IMR-90 (cell line): ENCODE measurements at regions not wholly inside any gene's neighbourhood (a gene's known extent, or its start where the extent isn't known, plus 50 kb on each side); places are given as distances from the start of the nearest gene placed in this dataset.
"Not testable (repeated sequence)": the region's sequence is repeated elsewhere in the genome, so short reads cannot be mapped to it uniquely, and the experiment has no call there.

Experiments used
- ATAC-seq: fragments of 200-7000 bp; cut with Tn5 transposase; 2 replicates; pipeline ENCODE4 v1.9.1; 2020; ENCODE audit warnings: low read depth, mild to moderate bottlenecking, moderate library complexity
- BruUV-seq: library from RNA; stranded (reverse); fragments of 400-500 nt; replicated peaks from 2 replicates; lab custom pipeline; 2021; lab: Mats Ljungman, UMichigan
- CTCF ChIA-PET: fragments of 300-600 bp; formaldehyde crosslinking; extraction: SDS; loops from one replicate; lab custom pipeline; 2021; ENCODE audit warnings: antibody characterized with exemption; lab: Yijun Ruan, JAX
- POLR2A ChIA-PET: fragments of 300-600 bp; sonication (Branson Sonifier 250); formaldehyde crosslinking; loops from one replicate; lab custom pipeline; 2022; ENCODE audit warnings: antibody characterized with exemption; ENCODE audit not compliant: unreplicated experiment; lab: Charles Lee
- DNase-seq: peaks from one replicate; pipeline ENCODE4 v3.0.0; 2013
- H2AFZ ChIP-seq: replicated peaks from 2 replicates; pipeline ENCODE3; 2013; ENCODE audit warnings: low read length, mild to moderate bottlenecking; ENCODE audit not compliant: poor library complexity
- H2AK5ac ChIP-seq: 2 replicates; pipeline ENCODE4 v1.6.1; 2013; ENCODE audit warnings: low read depth, low read length, inconsistent platforms
- H2AK9ac ChIP-seq: replicated peaks from 2 replicates; pipeline ENCODE3; 2013; ENCODE audit warnings: mild to moderate bottlenecking, low read depth, low read length, moderate library complexity; ENCODE audit not compliant: poor library complexity
- H2BK120ac ChIP-seq: 2 replicates; pipeline ENCODE4 v1.6.1; 2013; ENCODE audit warnings: low read depth, low read length, inconsistent platforms
- H2BK15ac ChIP-seq: 3 replicates; pipeline ENCODE4 v1.6.1; 2013; ENCODE audit warnings: low read depth, low read length, inconsistent platforms
- H2BK20ac ChIP-seq: 2 replicates; pipeline ENCODE4 v1.6.1; 2013; ENCODE audit warnings: low read depth, mild to moderate bottlenecking, inconsistent platforms, low read length, moderate library complexity
- H2BK5ac ChIP-seq: 2 replicates; pipeline ENCODE4 v1.6.1; 2013; ENCODE audit warnings: mild to moderate bottlenecking, low read depth, low read length, inconsistent platforms; ENCODE audit not compliant: poor library complexity, severe bottlenecking
- H3K14ac ChIP-seq: replicated peaks from 2 replicates; pipeline ENCODE4 v1.6.1; 2013; ENCODE audit warnings: low read depth, low read length, inconsistent platforms
- H3K18ac ChIP-seq: 2 replicates; pipeline ENCODE4 v1.6.1; 2013; ENCODE audit warnings: low read depth, low read length, control low read depth
- H3K23ac ChIP-seq: 2 replicates; pipeline ENCODE4 v1.6.1; 2013; ENCODE audit warnings: low read depth, low read length, inconsistent platforms
- H3K27ac ChIP-seq: 2 replicates; pipeline ENCODE4 v1.5.1; 2013; ENCODE audit warnings: mild to moderate bottlenecking, control low read depth, low read length; ENCODE audit not compliant: insufficient read depth
- H3K27me3 ChIP-seq: 2 replicates; pipeline ENCODE4 v1.6.1; 2013; ENCODE audit warnings: low read length; ENCODE audit not compliant: control insufficient read depth, insufficient read depth
- H3K36me3 ChIP-seq: 2 replicates; pipeline ENCODE4 v1.6.1; 2013; ENCODE audit warnings: low read length, mixed read lengths; ENCODE audit not compliant: control insufficient read depth, insufficient read depth
- H3K4ac ChIP-seq: 2 replicates; pipeline ENCODE4 v1.6.1; 2013; ENCODE audit warnings: low read depth, low read length, inconsistent platforms
- H3K4me1 ChIP-seq: 2 replicates; pipeline ENCODE4 v1.6.1; 2013; ENCODE audit warnings: low read length, mixed read lengths; ENCODE audit not compliant: control insufficient read depth, insufficient read depth
- H3K4me2 ChIP-seq: 2 replicates; pipeline ENCODE4 v1.6.1; 2013; ENCODE audit warnings: low read depth, mild to moderate bottlenecking, control low read depth, low read length, moderate library complexity
- H3K4me3 ChIP-seq: 2 replicates; pipeline ENCODE4 v1.5.1; 2013; ENCODE audit warnings: low read depth, mild to moderate bottlenecking, control low read depth, low read length, moderate library complexity; ENCODE audit not compliant: insufficient read depth
- H3K56ac ChIP-seq: 2 replicates; pipeline ENCODE4 v1.6.1; 2013; ENCODE audit warnings: low read length, inconsistent platforms; ENCODE audit not compliant: insufficient read depth; ENCODE audit errors: extremely low read depth
- H3K79me1 ChIP-seq, 2 experiments: 2 replicates each; pipeline ENCODE4 v1.6.1; 2013; ENCODE audit warnings: low read length in 2 of 2, inconsistent platforms in 1 of 2, low read depth in 1 of 2
- H3K9ac ChIP-seq: 2 replicates; pipeline ENCODE4 v1.6.1; 2013; ENCODE audit warnings: low read depth, low read length, control low read depth
- H3K9me1 ChIP-seq: 2 replicates; pipeline ENCODE4 v1.6.1; 2013; ENCODE audit warnings: low read length, inconsistent platforms; ENCODE audit not compliant: insufficient read depth
- H3K9me3 ChIP-seq: 2 replicates; pipeline ENCODE4 v1.6.1; 2013; ENCODE audit warnings: low read length; ENCODE audit not compliant: control insufficient read depth, insufficient read depth
- H4K20me1 ChIP-seq: 2 replicates; pipeline ENCODE4 v1.6.1; 2013; ENCODE audit warnings: low read length, inconsistent platforms; ENCODE audit not compliant: insufficient read depth
- H4K5ac ChIP-seq: 2 replicates; pipeline ENCODE4 v1.6.1; 2013; ENCODE audit warnings: mild to moderate bottlenecking, low read depth, low read length, control low read depth
- H4K8ac ChIP-seq, 2 experiments: 2 replicates each; pipeline ENCODE4 v1.6.1; 2013; ENCODE audit warnings: low read depth in 2 of 2, low read length in 2 of 2, control low read depth in 1 of 2, inconsistent platforms in 1 of 2
- H4K91ac ChIP-seq: 2 replicates; pipeline ENCODE4 v1.6.1; 2013; ENCODE audit warnings: low read depth, low read length, inconsistent platforms; ENCODE audit not compliant: insufficient read depth
- BHLHE40 ChIP-seq: fragments of 150-350 bp; IDR thresholded peaks from 2 replicates; pipeline ENCODE4 v1.6.1; 2016; ENCODE audit warnings: mild to moderate bottlenecking, low read depth, low read length
- CHD1 ChIP-seq: IDR thresholded peaks from 2 replicates; pipeline ENCODE4 v1.6.1; 2012; ENCODE audit warnings: low read depth, low read length, improper control_type of control experiment
- ELK1 ChIP-seq: fragments of 150-350 bp; IDR thresholded peaks from 2 replicates; pipeline ENCODE4 v1.6.1; 2016; ENCODE audit warnings: low read depth, mild to moderate bottlenecking, low read length, moderate library complexity, borderline replicate concordance
- FOS ChIP-seq: fragments of 150-350 bp; IDR thresholded peaks from 2 replicates; pipeline ENCODE4 v1.6.1; 2016; ENCODE audit warnings: low read depth, low read length
- MXI1 ChIP-seq: IDR thresholded peaks from 2 replicates; pipeline ENCODE4 v1.6.1; 2012; ENCODE audit warnings: low read depth, mild to moderate bottlenecking, low read length, moderate library complexity, borderline replicate concordance
- POLR2A ChIP-seq: IDR thresholded peaks from 2 replicates; pipeline ENCODE4 v1.6.1; 2012; ENCODE audit warnings: mild to moderate bottlenecking, low read depth, low read length
- RAD21 ChIP-seq: IDR thresholded peaks from 2 replicates; pipeline ENCODE4 v1.6.1; 2012; ENCODE audit warnings: low read length, improper control_type of control experiment
- USF2 ChIP-seq: fragments of 150-350 bp; IDR thresholded peaks from 2 replicates; pipeline ENCODE4 v1.6.1; 2017; ENCODE audit warnings: mild to moderate bottlenecking, antibody characterized with exemption, low read length, low read depth
- WGBS, 2 experiments: methylation state at CpG; one replicate each; pipeline versions ENCODE4 v1.1.5 to v1.1.7; 2013; ENCODE audit warnings: missing lambda C conversion rate in 2 of 2; ENCODE audit not compliant: insufficient read length in 1 of 2; ENCODE audit errors: extremely low coverage in 2 of 2; 5-methylcytosine and 5-hydroxymethylcytosine counted together
- dilution Hi-C: fragments of 300-500 bp; cut with HindIII; formaldehyde crosslinking; loops from one replicate; pipeline ENCODE4 v1.14.3; 2018; ENCODE audit warnings: low sequenced_read_pairs; ENCODE audit not compliant: unreplicated experiment
- in situ Hi-C: fragments of 300-500 bp; cut with MboI; formaldehyde crosslinking; loops from 3 replicates; pipeline ENCODE4 v1.14.3; 2019; ENCODE audit warnings: low sequenced_read_pairs, inconsistent platforms, mixed read lengths
- intact Hi-C: fragments of 100-400 bp; cut with micrococcal nuclease; formaldehyde crosslinking; loops from 2 replicates; pipeline ENCODE4 v1.10.0; 2022

- no peak overlapping the region for H3K23ac ChIP-seq
- dilution Hi-C loops = no loop called here
- no peaks in the 10 kb centered on the region for H3K36me3 ChIP-seq
- no peak overlapping the region for H4K5ac ChIP-seq
- no peak overlapping the region for H2AK9ac ChIP-seq
- H3K4me1 ChIP-seq = no peaks in the 10 kb centered on the region
- ChIA-PET POLR2A (no interaction called here), CTCF (no interaction called here)
- ATAC-seq (no peak), DNase-seq (no peak)
- H3K9me3 ChIP-seq = no peaks in the 10 kb centered on the region; the same call in 1 of the 2 replicates
- no peak overlapping the region for H3K56ac ChIP-seq
- no peaks in the 10 kb centered on the region for H3K79me1 ChIP-seq
- no peak overlapping the region for H2BK5ac ChIP-seq
- no peak overlapping the region for H3K4me3 ChIP-seq
- in situ Hi-C loops = no loop called here
- H3K14ac ChIP-seq = no peak overlapping the region
- no peak overlapping the region for H3K18ac ChIP-seq
- no peaks in the 10 kb centered on the region for H4K20me1 ChIP-seq
- no peak overlapping the region for H2BK120ac ChIP-seq
- no TSS peak for BruUV-seq
- no peak overlapping the region for H2BK15ac ChIP-seq
- H3K27ac ChIP-seq = no peak overlapping the region
- TF ChIP-seq RAD21 (no peak), FOS (no peak), POLR2A (no peak), USF2 (no peak), ELK1 (no peak), BHLHE40 (no peak), MXI1 (no peak), CHD1 (no peak)
- H3K27me3 ChIP-seq = no peaks in the 10 kb centered on the region; the same call in 1 of the 2 replicates
- H3K9me1 ChIP-seq = no peaks in the 10 kb centered on the region
- no peak overlapping the region for H2BK20ac ChIP-seq
- no peak overlapping the region for H3K9ac ChIP-seq
- H2AFZ ChIP-seq = no peak overlapping the region
- no peak overlapping the region for H2AK5ac ChIP-seq
- no peak overlapping the region for H3K4ac ChIP-seq
- intact Hi-C loops = no loop called here
- H3K4me2 ChIP-seq = no peak overlapping the region
- no peak overlapping the region for H4K91ac ChIP-seq
- no peak overlapping the region for H4K8ac ChIP-seq
Observed at GRCh38 chr7:104061652-104062051, 72.2 kb upstream of the RELN start.

GRCh38 chr7:104059837-104060236 is 70.4 kb upstream of the RELN start:
- H3K4ac ChIP-seq, H2BK20ac ChIP-seq, H3K23ac ChIP-seq, H2AK5ac ChIP-seq, H3K56ac ChIP-seq, H2BK120ac ChIP-seq, H3K27ac ChIP-seq, H3K14ac ChIP-seq, DNase-seq, H2AFZ ChIP-seq, H4K20me1 ChIP-seq, H3K36me3 ChIP-seq, dilution Hi-C loops, CTCF ChIA-PET, H3K4me2 ChIP-seq, H3K27me3 ChIP-seq, BruUV-seq, H2BK15ac ChIP-seq, H2BK5ac ChIP-seq, intact Hi-C loops, H3K9me3 ChIP-seq, H4K91ac ChIP-seq, H4K8ac ChIP-seq, H2AK9ac ChIP-seq, ATAC-seq, POLR2A ChIA-PET, H3K4me3 ChIP-seq, in situ Hi-C loops, H3K9ac ChIP-seq, H3K79me1 ChIP-seq, H3K18ac ChIP-seq, H3K4me1 ChIP-seq, H3K9me1 ChIP-seq, H4K5ac ChIP-seq: not testable (repeated sequence)
- WGBS, 2 experiments = 29% methylated on average over 2 of the region's 8 CpGs; no CpG with 5 or more reads in 1 of the 2 experiments
